ENCODE measurements at regions not wholly inside any gene's neighbourhood (a gene's known extent, or its start where the extent isn't known, plus 50 kb on each side); places are given as distances from the start of the nearest gene placed in this dataset.

- no peak for DNase-seq (ENCODE audit: low read depth in 2 of 2)
Measured at GRCh38 chr4:89427782-89428181, 120.2 kb upstream of the GPRIN3 start.

DNA sequence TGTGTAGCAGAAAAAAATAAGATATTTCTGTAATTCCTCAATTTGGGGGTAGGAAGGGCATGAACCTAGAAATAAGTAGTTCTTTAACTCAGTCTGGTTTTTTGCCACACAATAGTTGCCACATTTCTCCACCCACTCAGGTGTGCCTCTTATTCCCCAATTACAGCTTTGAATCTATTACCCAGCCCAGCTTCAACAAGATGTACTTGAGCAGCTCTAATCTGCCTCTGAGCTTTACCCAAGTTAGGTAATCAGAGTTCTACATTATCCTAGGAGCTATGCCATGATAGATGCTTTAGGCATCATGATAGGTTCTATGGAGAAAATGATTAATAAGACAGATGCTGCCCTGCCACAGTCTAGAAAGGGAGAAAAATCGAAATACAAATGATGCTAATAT, 117.4 kb upstream of the GPRIN3 start:
- DNase-seq (ENCODE audit: low read depth in 2 of 2): no peak

DNA sequence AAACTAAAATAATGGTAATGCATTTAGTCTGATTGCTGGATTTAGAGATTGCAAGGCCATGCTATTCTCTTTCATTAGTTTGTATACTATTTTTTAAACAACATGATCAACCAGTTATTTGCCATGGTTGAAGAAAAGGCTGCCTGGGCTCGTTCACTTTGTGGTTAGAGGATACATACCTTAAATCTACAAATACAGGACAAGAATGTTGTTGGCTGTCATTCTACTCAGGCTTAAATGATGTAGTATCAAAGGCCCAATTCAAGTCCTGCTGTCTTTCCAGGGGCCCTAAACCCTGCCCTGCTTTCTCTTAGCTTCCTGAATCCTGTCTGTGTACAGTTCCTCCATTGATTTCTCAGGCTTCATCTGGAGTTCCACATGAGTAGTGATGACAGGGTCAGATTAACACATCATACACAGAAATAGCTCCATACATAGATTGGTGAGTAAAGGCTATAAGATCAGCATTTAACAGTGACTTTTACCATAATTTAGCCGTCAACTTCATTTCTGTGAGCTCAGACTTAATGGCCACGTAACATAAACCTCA, 114.9 kb upstream of the GPRIN3 start:
- DNase-seq (ENCODE audit: low read depth in 2 of 2): no peak

GRCh38 chr4:89420507-89420906, 112.9 kb upstream of the GPRIN3 start:
- DNase-seq (ENCODE audit: low read depth in 2 of 2): no peak

GRCh38 chr4:89419111-89419695, 111.6 kb upstream of the GPRIN3 start:
- DNase-seq (ENCODE audit: low read depth in 2 of 2): no peak

- DNase-seq (ENCODE audit: low read depth in 2 of 2): no peak
Measured at GRCh38 chr4:89416960-89417359, 109.4 kb upstream of the GPRIN3 start.

- DNase-seq (ENCODE audit: low read depth in 2 of 2): no peak
Measured at GRCh38 chr4:89413518-89413917, 105.9 kb upstream of the GPRIN3 start.

DNA sequence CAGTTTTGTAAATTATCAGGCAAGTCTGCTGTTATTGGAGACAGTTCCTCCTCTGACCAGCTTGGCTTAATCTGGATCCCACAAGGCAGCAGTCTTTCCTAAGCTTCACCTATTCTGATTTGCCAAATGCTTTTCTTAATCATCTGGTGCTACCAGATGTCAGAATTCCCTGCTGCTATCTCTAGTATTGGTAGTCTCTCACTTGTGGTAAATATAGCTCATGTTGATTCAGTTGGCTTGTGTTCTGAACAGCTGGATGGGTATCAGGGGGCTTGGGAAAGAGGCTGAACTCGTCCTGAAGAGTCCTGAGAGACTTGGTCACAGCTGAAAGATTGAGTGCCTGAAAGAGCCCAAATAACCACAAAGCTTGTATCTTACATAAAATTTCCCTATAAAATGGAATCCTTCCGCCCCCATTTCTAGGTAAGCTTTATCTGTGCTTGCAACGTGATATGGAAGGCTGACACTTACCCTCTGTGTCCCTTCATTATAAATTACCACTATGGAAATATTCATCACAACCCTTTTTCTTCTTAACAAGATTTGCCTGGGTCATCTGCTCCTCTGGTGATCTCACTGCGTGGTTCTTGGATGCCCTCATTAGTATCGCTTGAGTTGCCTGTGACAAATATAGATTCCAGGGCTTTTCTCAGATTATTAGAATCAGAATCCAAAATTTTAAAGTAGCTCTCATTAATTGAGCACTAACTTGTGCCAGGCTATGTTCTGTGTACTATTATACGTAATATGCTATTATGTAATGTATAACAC, 104.1 kb upstream of the GPRIN3 start:
- DNase-seq (ENCODE audit: low read depth in 2 of 2): no peak

GRCh38 chr4:89410687-89411086, 103.1 kb upstream of the GPRIN3 start:
- DNase-seq (ENCODE audit: low read depth in 2 of 2): no peak

- DNase-seq (ENCODE audit: low read depth in 2 of 2): no peak
Measured at GRCh38 chr4:89404530-89404929, 96.9 kb upstream of the GPRIN3 start.

DNA sequence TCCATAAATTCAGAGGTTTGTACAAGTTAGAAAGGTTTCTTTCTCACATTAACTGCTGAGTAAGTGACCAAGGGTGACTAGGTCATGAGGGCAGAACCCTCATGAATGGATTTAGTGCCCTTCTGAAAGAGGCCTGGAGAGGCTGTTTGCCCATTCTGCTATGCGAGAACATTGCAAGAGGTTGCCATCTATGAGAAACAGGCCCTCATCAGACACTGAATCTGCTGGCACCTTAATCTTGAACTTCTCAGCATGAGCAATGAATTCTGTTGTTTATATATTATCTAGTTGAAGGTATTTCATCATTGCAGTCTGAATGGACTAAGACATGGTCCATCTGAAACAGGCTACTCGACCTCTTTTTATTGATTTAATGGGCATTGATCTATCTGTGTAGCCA, 96.2 kb upstream of the GPRIN3 start:
- DNase-seq (ENCODE audit: low read depth in 2 of 2): no peak

GRCh38 chr4:89400287-89401035, 92.9 kb upstream of the GPRIN3 start:
- DNase-seq (ENCODE audit: low read depth in 2 of 2): no peak

GRCh38 chr4:89398644-89399043, 91.0 kb upstream of the GPRIN3 start:
- no peak for DNase-seq (ENCODE audit: low read depth in 2 of 2)

DNA sequence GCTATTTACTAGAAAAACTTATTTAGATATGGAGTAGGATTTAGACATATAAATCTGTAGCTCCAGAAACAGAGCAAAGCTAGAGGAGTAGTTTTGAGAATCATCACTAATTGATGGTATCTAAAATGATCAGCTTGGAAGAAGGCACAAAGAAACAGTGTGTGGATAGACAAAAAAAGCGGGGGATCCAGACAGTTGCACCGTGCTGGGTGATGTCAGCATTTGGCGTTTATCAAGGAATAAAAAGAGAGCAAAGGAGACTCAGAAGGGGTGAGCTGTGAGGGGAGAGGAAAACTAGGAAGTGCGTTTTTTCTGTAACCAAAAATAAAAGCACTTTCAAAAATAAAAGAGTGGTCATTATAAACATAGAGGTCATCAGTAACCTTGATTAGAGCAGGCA, 90.5 kb upstream of the GPRIN3 start:
- no peak for DNase-seq (ENCODE audit: low read depth in 2 of 2)

DNA sequence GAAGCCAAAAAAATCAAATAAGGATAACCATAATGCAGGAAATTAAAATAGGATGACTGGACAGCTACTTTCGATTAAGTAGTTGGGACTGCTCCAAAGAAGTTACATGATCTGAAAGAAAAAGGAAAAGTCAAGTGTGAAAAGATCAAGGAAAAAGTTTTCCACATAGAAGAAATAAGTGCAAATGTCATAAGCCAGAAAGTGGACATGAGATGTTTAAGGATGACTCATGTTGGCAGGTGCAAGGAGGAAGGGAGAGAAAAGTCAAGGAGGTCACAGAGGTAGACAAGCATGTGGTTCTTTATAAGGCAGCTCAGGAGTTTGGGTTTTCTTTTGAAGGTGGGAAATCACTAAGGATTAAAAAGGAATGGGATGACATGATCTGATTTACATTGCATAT, 89.8 kb upstream of the GPRIN3 start:
- no peak for DNase-seq (ENCODE audit: low read depth in 2 of 2)

DNA sequence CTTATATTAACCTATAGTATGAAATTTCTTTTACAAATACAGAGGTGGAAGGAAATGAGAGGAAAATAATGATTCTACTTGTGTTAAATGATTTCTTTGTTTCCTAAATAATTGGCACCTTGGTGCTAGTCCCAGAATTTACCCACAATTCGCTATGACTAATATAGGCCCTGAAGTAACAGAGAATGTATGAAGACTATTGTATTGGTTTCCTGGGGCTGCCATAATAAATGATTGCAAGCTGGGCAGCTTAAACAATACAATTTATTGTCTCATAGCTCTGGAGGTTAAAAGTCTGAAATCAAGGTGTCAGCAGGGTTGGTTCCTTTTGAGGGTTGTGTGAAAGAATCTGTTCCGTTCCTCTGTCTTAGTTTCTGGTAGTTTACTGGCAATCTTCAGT, 74.8 kb upstream of the GPRIN3 start:
- no peak for DNase-seq (ENCODE audit: low read depth in 2 of 2)

GRCh38 chr4:89380980-89381379, 73.4 kb upstream of the GPRIN3 start:
- no peak for DNase-seq (ENCODE audit: low read depth in 2 of 2)

DNA sequence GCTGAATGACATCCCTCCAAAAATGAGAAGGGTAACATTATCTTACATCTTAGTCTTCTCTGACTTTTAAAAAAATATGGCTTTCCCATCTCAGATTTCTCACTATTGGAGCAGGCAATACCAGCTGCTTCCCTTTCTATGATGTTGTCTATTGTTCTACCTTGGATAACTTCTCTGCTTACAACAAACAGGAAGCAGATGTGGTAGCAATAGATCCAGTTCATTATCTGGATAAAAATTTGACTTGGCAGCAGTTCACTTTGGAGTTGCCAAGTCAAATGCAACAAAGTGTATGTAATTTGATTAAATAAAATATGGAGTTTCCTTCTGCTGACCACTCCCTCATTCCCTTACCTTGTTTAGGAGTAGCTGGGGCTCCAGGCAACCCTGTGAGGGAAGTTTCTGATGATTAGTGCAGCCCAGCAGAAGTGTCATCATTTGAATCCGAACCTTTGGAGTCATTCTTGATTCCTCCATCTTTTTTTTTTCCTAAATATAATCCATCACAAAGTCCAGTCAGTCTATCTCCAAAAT, 72.0 kb upstream of the GPRIN3 start:
- no peak for DNase-seq (ENCODE audit: low read depth in 2 of 2)

- no peak for DNase-seq (ENCODE audit: low read depth in 2 of 2)
Measured at GRCh38 chr4:89373394-89373793, 65.8 kb upstream of the GPRIN3 start.

DNA sequence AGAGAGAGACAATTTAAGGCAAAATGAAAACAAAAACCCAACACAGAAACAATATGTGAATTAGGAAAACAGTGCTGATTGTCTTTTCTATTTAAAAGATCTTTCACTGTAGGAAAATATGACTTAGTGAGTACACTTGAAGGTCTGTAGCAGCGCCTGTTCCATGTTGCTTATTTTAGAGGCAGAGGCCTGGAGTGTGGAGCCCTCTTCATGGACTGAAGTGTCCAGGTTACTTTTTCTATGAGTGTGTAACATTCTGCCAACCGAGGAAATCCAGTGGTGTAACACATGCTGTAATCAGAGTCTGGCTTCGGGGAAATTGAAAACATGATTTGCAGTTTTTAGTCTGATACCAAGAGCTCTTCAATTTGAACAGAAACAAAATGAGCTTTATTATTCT, 64.0 kb upstream of the GPRIN3 start:
- no peak for DNase-seq (ENCODE audit: low read depth in 2 of 2)

DNA sequence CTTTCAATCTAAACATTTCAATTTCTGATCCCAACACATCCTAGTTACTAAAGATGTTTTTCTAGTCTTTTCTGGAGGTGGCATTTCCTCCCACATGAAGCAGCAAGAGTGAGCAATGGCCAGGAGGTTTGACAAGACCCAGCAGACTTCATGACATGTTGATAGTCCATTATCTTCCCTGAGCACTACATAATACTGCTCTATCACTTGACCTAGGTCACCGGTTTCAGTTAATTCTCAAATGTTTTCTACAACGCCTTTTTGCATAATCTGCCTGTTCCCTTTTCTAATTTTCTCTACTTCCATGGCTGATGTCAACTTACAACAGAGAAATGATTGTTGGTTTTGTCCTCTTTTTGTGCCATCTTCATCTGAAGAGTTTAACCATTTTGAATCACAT, 62.0 kb upstream of the GPRIN3 start:
- no peak for DNase-seq (ENCODE audit: low read depth in 2 of 2)

DNA sequence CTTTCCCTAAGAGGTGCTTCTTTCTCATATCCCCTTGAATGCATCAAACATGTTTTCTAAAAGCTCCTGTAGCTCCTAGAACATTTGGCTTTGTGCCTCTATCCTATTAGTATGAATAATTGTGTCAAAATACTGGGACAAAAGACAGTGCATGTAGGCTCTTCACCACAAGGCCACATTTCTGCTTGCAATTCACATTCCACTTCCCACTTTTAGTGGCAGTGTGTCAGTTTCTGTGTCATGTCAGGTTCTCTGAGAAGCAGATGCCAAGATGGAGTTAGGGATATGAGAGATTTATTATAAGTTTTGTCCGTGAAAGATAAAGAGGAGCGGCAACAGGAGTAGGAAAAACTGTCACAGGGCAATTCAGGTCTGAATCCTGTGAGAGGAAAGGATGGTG, 61.3 kb upstream of the GPRIN3 start:
- DNase-seq (ENCODE audit: low read depth in 2 of 2): no peak

GRCh38 chr4:89365776-89366175, 58.2 kb upstream of the GPRIN3 start:
- DNase-seq (ENCODE audit: low read depth in 2 of 2): no peak

All from stimulated activated CD8-positive, alpha-beta memory T cell treated with anti-CD3 and anti-CD28 coated beads, Interleukin-15, amount 100 ng/mL, for 4 hours (primary cell).